ENCODE measurements at regions not wholly inside any gene's neighbourhood (a gene's known extent, or its start where the extent isn't known, plus 50 kb on each side); places are given as distances from the start of the nearest gene placed in this dataset.

GRCh38 chr14:54267172-54267571, 129.6 kb upstream of the CDKN3 start:
- TF ChIP-seq EP300 (IDR thresholded peaks at IDR 0.05) (no peak), POLR2AphosphoS5 (IDR thresholded peaks at IDR 0.05) (no peak)
